ENCODE measurements at regions not wholly inside any gene's neighbourhood (a gene's known extent, or its start where the extent isn't known, plus 50 kb on each side); places are given as distances from the start of the nearest gene placed in this dataset.

DNA sequence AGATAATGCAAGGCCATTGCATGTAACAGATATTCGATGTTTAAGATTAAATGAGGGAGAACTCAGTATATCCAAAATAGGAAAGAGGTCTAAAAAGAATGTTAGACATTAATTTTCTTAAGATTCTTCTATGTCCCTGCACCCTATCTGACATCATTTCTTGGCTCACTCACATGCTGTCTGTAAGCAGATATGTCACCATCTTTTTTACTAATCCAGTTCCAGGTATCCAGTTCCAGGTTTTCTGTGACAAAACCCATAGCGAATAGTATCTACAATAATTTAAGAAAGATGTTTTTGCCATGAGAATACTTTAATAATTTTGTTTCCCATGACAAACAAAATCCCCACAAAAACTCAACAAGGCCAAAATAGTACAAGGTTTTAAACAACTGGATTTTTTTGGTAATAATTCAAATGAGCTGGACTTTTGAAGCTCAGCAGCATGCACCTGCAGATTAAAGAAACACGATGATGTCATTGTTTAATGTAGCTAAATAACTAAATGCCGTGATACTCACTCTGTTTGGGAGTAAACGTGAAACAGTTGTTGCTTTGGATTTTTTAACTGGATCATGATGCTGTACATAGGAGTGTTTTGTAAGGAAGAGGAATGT lies 867.6 kb downstream of the EPHA3 start:
- H3K9me3 Mint-ChIP-seq: no peaks in the 10 kb centered on the region
- no peak overlapping the region for H3K9ac ChIP-seq
- TF ChIP-seq EZH2phosphoT487 (IDR thresholded peaks at IDR 0.05): no peak
- no peak for TF ChIP-seq CTCF (IDR thresholded peaks at IDR 0.05)
- TF ChIP-seq EZH2 (IDR thresholded peaks at IDR 0.05): no peak
- H3K4me1 ChIP-seq: no peaks in the 10 kb centered on the region
- no peaks in the 10 kb centered on the region for H4K20me1 ChIP-seq (ENCODE audit: low read depth)
- no peak overlapping the region for H3K4me3 ChIP-seq
- H3K9me3 ChIP-seq (ENCODE audit: low read depth): no peaks in the 10 kb centered on the region
- no peaks in the 10 kb centered on the region for H3K27me3 Mint-ChIP-seq (ENCODE audit: insufficient read depth, low read depth)
- no peaks in the 10 kb centered on the region for H3F3A ChIP-seq (ENCODE audit: low read depth)
- no peaks in the 10 kb centered on the region for H3K36me3 Mint-ChIP-seq
- H3K4me1 Mint-ChIP-seq: peaks cover 4% of the 10 kb centered on the region
- H3K36me3 ChIP-seq: no peaks in the 10 kb centered on the region
- H3K27me3 ChIP-seq: no peaks in the 10 kb centered on the region
- DNase-seq (ENCODE audit: low spot score): no peak
- no peak overlapping the region for H3K4me2 ChIP-seq
- H3K27ac Mint-ChIP-seq: no peak overlapping the region
- H3K4me3 Mint-ChIP-seq: no peak overlapping the region
- no peak overlapping the region for H2AFZ ChIP-seq (replicated peaks)
- H3K27ac ChIP-seq: no peak overlapping the region
- H3K79me2 ChIP-seq (ENCODE audit: low read depth): no peaks in the 10 kb centered on the region

DNA sequence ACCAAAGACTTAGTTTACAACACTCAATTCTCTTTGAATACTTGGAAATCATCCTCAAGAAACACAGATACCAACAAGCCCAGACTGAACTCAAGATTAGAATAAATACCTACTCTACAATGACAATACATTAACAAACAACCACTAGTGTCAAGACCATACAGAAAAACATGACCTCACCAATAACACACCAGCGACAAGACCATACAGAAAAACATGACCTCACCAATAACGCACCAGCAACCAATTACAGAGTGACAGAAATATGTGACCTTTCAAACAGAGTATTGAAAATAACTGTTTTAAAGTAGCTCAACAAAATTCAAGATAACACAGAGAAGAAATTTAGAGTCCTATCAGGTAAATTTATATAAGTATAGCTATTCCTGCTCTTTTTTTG lies 876.0 kb downstream of the EPHA3 start:
- no peaks in the 10 kb centered on the region for H3K4me1 ChIP-seq
- H4K20me1 ChIP-seq (ENCODE audit: low read depth): no peaks in the 10 kb centered on the region
- H3K27me3 Mint-ChIP-seq (ENCODE audit: insufficient read depth, low read depth): peaks cover 2% of the 10 kb centered on the region
- H3K36me3 Mint-ChIP-seq: peaks cover 5% of the 10 kb centered on the region
- H3K79me2 ChIP-seq (ENCODE audit: low read depth): no peaks in the 10 kb centered on the region
- H3K9ac ChIP-seq: no peak overlapping the region
- H3F3A ChIP-seq (ENCODE audit: low read depth): no peaks in the 10 kb centered on the region
- no peak for TF ChIP-seq EZH2 (IDR thresholded peaks at IDR 0.05)
- TF ChIP-seq EZH2phosphoT487 (IDR thresholded peaks at IDR 0.05): no peak
- TF ChIP-seq CTCF (IDR thresholded peaks at IDR 0.05): no peak
- no peaks in the 10 kb centered on the region for H3K36me3 ChIP-seq
- H3K4me2 ChIP-seq: no peak overlapping the region
- no peaks in the 10 kb centered on the region for H3K4me1 Mint-ChIP-seq
- H3K9me3 ChIP-seq (ENCODE audit: low read depth): no peaks in the 10 kb centered on the region
- H3K27me3 ChIP-seq: no peaks in the 10 kb centered on the region
- no peak overlapping the region for H3K4me3 ChIP-seq
- DNase-seq (ENCODE audit: low spot score): no peak
- H2AFZ ChIP-seq (replicated peaks): no peak overlapping the region
- no peak overlapping the region for H3K4me3 Mint-ChIP-seq
- no peak overlapping the region for H3K27ac Mint-ChIP-seq
- no peak overlapping the region for H3K27ac ChIP-seq
- peaks cover 21% of the 10 kb centered on the region for H3K9me3 Mint-ChIP-seq

DNA sequence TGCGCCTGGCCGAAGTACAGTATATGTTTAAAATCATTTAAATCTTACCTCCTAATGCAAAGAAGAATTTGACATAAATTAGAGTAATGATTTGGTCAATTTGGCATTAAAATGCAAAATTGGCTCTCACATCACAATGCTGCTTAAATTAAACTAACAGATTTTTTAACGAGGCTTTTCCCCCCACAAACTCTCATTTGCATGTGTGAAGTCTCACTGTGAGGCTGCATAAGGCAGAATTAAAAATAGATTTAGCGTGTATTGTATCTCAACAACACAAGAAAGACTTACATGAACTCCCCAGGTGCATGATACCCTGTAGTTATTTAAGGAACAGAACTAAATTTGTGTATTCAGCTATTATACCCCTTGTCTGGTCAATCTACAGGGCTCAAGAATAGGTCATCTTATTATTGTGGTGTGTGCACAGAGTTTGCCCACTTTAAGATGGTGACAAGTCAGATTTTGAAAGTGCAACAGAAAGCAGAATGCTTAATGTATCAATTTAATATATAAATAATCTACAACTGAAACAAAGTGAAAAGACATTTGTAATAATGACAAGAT lies 897.9 kb downstream of the EPHA3 start:
- no peaks in the 10 kb centered on the region for H4K20me1 ChIP-seq (ENCODE audit: low read depth)
- H3K4me2 ChIP-seq: no peak overlapping the region

More for the DNA sequence above, 897.9 kb downstream of the EPHA3 start:
- Histone ChIP-seq H3K79me2 (ENCODE audit: low read depth) (no peaks in the 10 kb centered on the region), H2AFZ (replicated peaks) (no peak overlapping the region), H3K27ac (no peak overlapping the region), H3F3A (ENCODE audit: low read depth) (no peaks in the 10 kb centered on the region), H3K27me3 (no peaks in the 10 kb centered on the region), H3K9me3 (ENCODE audit: low read depth) (no peaks in the 10 kb centered on the region), H3K36me3 (no peaks in the 10 kb centered on the region), H3K9ac (no peak overlapping the region), H3K4me1 (no peaks in the 10 kb centered on the region), H3K4me3 (no peak overlapping the region)
- peaks cover 3% of the 10 kb centered on the region for H3K4me1 Mint-ChIP-seq
- peaks cover 2% of the 10 kb centered on the region for H3K27me3 Mint-ChIP-seq (ENCODE audit: insufficient read depth, low read depth)
- no peaks in the 10 kb centered on the region for H3K9me3 Mint-ChIP-seq
- no peaks in the 10 kb centered on the region for H3K36me3 Mint-ChIP-seq
- no peak overlapping the region for H3K4me3 Mint-ChIP-seq
- DNase-seq (ENCODE audit: low spot score): no peak
- TF ChIP-seq EZH2 (IDR thresholded peaks at IDR 0.05) (no peak), EZH2phosphoT487 (IDR thresholded peaks at IDR 0.05) (no peak), CTCF (IDR thresholded peaks at IDR 0.05) (no peak)
- no peak overlapping the region for H3K27ac Mint-ChIP-seq

All from neural progenitor cell (in vitro differentiated cells).